HL-60 (cell line): ENCODE measurements at regions not wholly inside any gene's neighbourhood (a gene's known extent, or its start where the extent isn't known, plus 50 kb on each side); places are given as distances from the start of the nearest gene placed in this dataset.

Experiments used
- CTCF ChIP-seq: IDR thresholded peaks from one replicate; pipeline ENCODE4 v1.5.1; 2011; ENCODE audit warnings: low read length, control low read depth, inconsistent platforms; ENCODE audit not compliant: insufficient read depth
- GABPA ChIP-seq: IDR thresholded peaks from 2 replicates; pipeline ENCODE4 v1.6.1; 2012; ENCODE audit warnings: low read depth
- POLR2AphosphoS5 ChIP-seq: IDR thresholded peaks from 2 replicates; pipeline ENCODE4 v1.6.1; 2012; ENCODE audit warnings: low read depth
- REST ChIP-seq: IDR thresholded peaks from 2 replicates; pipeline ENCODE4 v1.6.1; 2012; ENCODE audit warnings: low read depth; ENCODE audit not compliant: insufficient replicate concordance
- SPI1 ChIP-seq: IDR thresholded peaks from 2 replicates; pipeline ENCODE4 v1.6.1; 2012; ENCODE audit warnings: low read depth, mild to moderate bottlenecking, borderline replicate concordance

GRCh38 chr3:69648126-69648525 is 91.1 kb upstream of the MITF start:
- TF ChIP-seq CTCF (no peak), POLR2AphosphoS5 (no peak), GABPA (no peak), REST (no peak), SPI1 (no peak)
